ENCODE measurements at regions not wholly inside any gene's neighbourhood (a gene's known extent, or its start where the extent isn't known, plus 50 kb on each side); places are given as distances from the start of the nearest gene placed in this dataset.

GRCh38 chr20:58587467-58587866, 63.6 kb upstream of the STX16 start:
- no peak for TF ChIP-seq CTCF (IDR thresholded peaks at IDR 0.05; ENCODE audit: poor library complexity)
- no peak for TF ChIP-seq EZH2phosphoT487 (IDR thresholded peaks at IDR 0.05; ENCODE audit: low read depth, severe bottlenecking, unreplicated experiment)
- no peak for TF ChIP-seq EZH2 (IDR thresholded peaks at IDR 0.05; ENCODE audit: borderline replicate concordance)
